HCT116 (cell line): ENCODE measurements at regions not wholly inside any gene's neighbourhood (a gene's known extent, or its start where the extent isn't known, plus 50 kb on each side); places are given as distances from the start of the nearest gene placed in this dataset.

Source experiments
- ATAC-seq: fragments of 200-7000 bp; cut with Tn5 transposase; 2 replicates; pipeline ENCODE4 v1.9.1; 2020; ENCODE audit warnings: mild to moderate bottlenecking, moderate library complexity
- BruUV-seq: library from RNA; stranded (reverse); fragments of 400-500 nt; replicated peaks from 2 replicates; lab custom pipeline; 2021; lab: Mats Ljungman, UMichigan
- CTCF ChIA-PET: fragments of 300-600 bp; sonication (Branson Sonifier 250); formaldehyde crosslinking; loops from one replicate; lab custom pipeline; 2021; ENCODE audit warnings: antibody characterized with exemption; lab: Charles Lee
- POLR2A ChIA-PET: fragments of 300-600, 350-600 bp; sonication (Branson Sonifier 250); formaldehyde crosslinking; loops from one replicate; lab custom pipeline; 2021; ENCODE audit warnings: antibody characterized with exemption; lab: Charles Lee
- RAD21 ChIA-PET, 2 experiments: fragments of 300-600 bp; sonication (Branson Sonifier 250); formaldehyde crosslinking; loops; one replicate each; lab custom pipeline; 2023; ENCODE audit warnings: low total read pairs in 2 of 2; ENCODE audit not compliant: uncharacterized antibody in 2 of 2, unreplicated experiment in 2 of 2, low non-redundant PET in 1 of 2; lab: Charles Lee
- DNase-seq: peaks from one replicate; pipeline ENCODE4 v3.0.0-alpha.2; 2010; ENCODE audit warnings: low read depth, low spot score
- H2AFZ ChIP-seq: fragments of 200-600 bp; shearing (Covaris generic), sonication (generic); 2 replicates; pipeline ENCODE4 v1.6.1; 2017; ENCODE audit warnings: low read depth, mixed run types, mixed read lengths, antibody characterized with exemption, low read length; ENCODE audit not compliant: poor library complexity, severe bottlenecking
- H3K27ac ChIP-seq: 2 replicates; pipeline ENCODE4 v1.5.1; 2012; ENCODE audit warnings: low read depth, low read length
- H3K27me3 ChIP-seq: fragments of 200-600 bp; sonication (generic); 2 replicates; pipeline ENCODE4 v1.6.1; 2016; ENCODE audit warnings: mixed run types, low read length, mixed read lengths; ENCODE audit not compliant: insufficient read depth
- H3K36me3 ChIP-seq, 2 experiments: fragments of 200-500 bp in 1 of 2; fragments of 200-600 bp in 1 of 2; sonication (Bioruptor generic) in 1 of 2; sonication (generic) in 1 of 2; 2 replicates each; pipeline versions ENCODE4 v1.5.1 to v1.6.1; 2014 to 2016; ENCODE audit warnings: low read length in 2 of 2, inconsistent platforms in 1 of 2, mixed read lengths in 1 of 2, mixed run types in 1 of 2; ENCODE audit not compliant: insufficient read depth in 2 of 2, control insufficient read depth in 1 of 2
- H3K4me1 ChIP-seq, 2 experiments: fragments of 200-600 bp in 1 of 2; sonication (generic) in 1 of 2; 2 replicates each; pipeline versions ENCODE4 v1.5.1 to v1.6.1; 2012 to 2017; ENCODE audit warnings: low read length in 2 of 2, inconsistent platforms in 1 of 2, mild to moderate bottlenecking in 1 of 2, mixed read lengths in 1 of 2, mixed run types in 1 of 2, moderate library complexity in 1 of 2; ENCODE audit not compliant: insufficient read depth in 2 of 2, control insufficient read depth in 1 of 2
- H3K4me2 ChIP-seq: fragments of 200-600 bp; sonication (generic); 2 replicates; pipeline ENCODE4 v1.6.1; 2017; ENCODE audit warnings: mixed run types, low read length, mixed read lengths
- H3K4me3 ChIP-seq, 2 experiments: fragments of 200-600 bp in 1 of 2; sonication (generic) in 1 of 2; replicated peaks in 1 of 2; 2 replicates each; pipeline ENCODE4 v1.5.1; 2011 to 2016; ENCODE audit warnings: low read length in 2 of 2, control low read depth in 1 of 2, low read depth in 1 of 2, mild to moderate bottlenecking in 1 of 2, mixed read lengths in 1 of 2, mixed run types in 1 of 2
- H3K79me2 ChIP-seq: fragments of 200-600 bp; sonication (generic); 2 replicates; pipeline ENCODE4 v1.6.1; 2017; ENCODE audit warnings: mild to moderate bottlenecking, mixed run types, low read length, moderate library complexity, mixed read lengths; ENCODE audit not compliant: insufficient read depth
- H3K9ac ChIP-seq: fragments of 200-600 bp; sonication (generic); 2 replicates; pipeline ENCODE4 v1.6.1; 2016; ENCODE audit warnings: low read length, mixed read lengths
- H3K9me2 ChIP-seq: fragments of 200-600 bp; sonication (generic), shearing (Covaris generic); 2 replicates; pipeline ENCODE4 v1.6.1; 2017; ENCODE audit warnings: mixed run types, mild to moderate bottlenecking, moderate library complexity; ENCODE audit not compliant: insufficient read depth
- H3K9me3 ChIP-seq, 2 experiments: fragments of 200-500 bp in 1 of 2; fragments of 200-600 bp in 1 of 2; sonication (Bioruptor generic) in 1 of 2; sonication (generic) in 1 of 2; 2 replicates each; pipeline ENCODE4 v1.6.1; 2014 to 2017; ENCODE audit warnings: low read length in 2 of 2, mixed read lengths in 2 of 2, inconsistent platforms in 1 of 2, low read depth in 1 of 2, mild to moderate bottlenecking in 1 of 2, mixed run types in 1 of 2, moderate library complexity in 1 of 2; ENCODE audit not compliant: control insufficient read depth in 1 of 2, insufficient read depth in 1 of 2
- H4K20me1 ChIP-seq: fragments of 200-600 bp; sonication (generic), shearing (Covaris generic); 2 replicates; pipeline ENCODE4 v1.6.1; 2017; ENCODE audit warnings: mixed run types, mild to moderate bottlenecking, moderate library complexity; ENCODE audit not compliant: insufficient read depth
- CBX3 ChIP-seq: IDR thresholded peaks from 2 replicates; pipeline ENCODE4 v1.6.1; 2012; ENCODE audit warnings: low read depth
- CEBPB ChIP-seq: IDR thresholded peaks from 2 replicates; pipeline ENCODE4 v1.6.1; 2012; ENCODE audit warnings: low read depth
- EGR1 ChIP-seq: IDR thresholded peaks from 2 replicates; pipeline ENCODE4 v1.6.1; 2012; ENCODE audit warnings: low read depth
- EZH2 ChIP-seq: fragments of 200-600 bp; sonication (generic); IDR thresholded peaks from 2 replicates; pipeline ENCODE4 v1.6.1; 2017; ENCODE audit warnings: antibody characterized with exemption, mixed run types
- FOSL1 ChIP-seq: IDR thresholded peaks from 2 replicates; pipeline ENCODE4 v1.6.1; 2012; ENCODE audit warnings: low read depth
- JUND ChIP-seq: IDR thresholded peaks from 2 replicates; pipeline ENCODE4 v1.6.1; 2012
- MAX ChIP-seq: IDR thresholded peaks from 2 replicates; pipeline ENCODE4 v1.6.1; 2012
- RAD21 ChIP-seq: IDR thresholded peaks from 2 replicates; pipeline ENCODE4 v1.6.1; 2012; ENCODE audit warnings: low read depth, mild to moderate bottlenecking
- YY1 ChIP-seq: IDR thresholded peaks from 2 replicates; pipeline ENCODE4 v1.6.1; 2011; ENCODE audit warnings: low read length, low read depth, moderate library complexity, mild to moderate bottlenecking; ENCODE audit not compliant: insufficient replicate concordance; ENCODE audit errors: extremely low read depth
- ZBTB33 ChIP-seq: IDR thresholded peaks from 2 replicates; pipeline ENCODE4 v1.6.1; 2011; ENCODE audit warnings: mild to moderate bottlenecking, low read length, moderate library complexity; ENCODE audit not compliant: insufficient replicate concordance; ENCODE audit errors: extremely low read depth
- ZFX ChIP-seq: fragments of 450-650 bp; IDR thresholded peaks from 2 replicates; pipeline ENCODE4 v1.6.1; 2017
- ZNF274 ChIP-seq: fragments of 200-500 bp; sonication (Bioruptor generic); IDR thresholded peaks from 2 replicates; pipeline ENCODE4 v1.6.1; 2014; ENCODE audit warnings: mild to moderate bottlenecking, low read depth, low read length, inconsistent platforms
- intact Hi-C: fragments of 100-400 bp; cut with micrococcal nuclease; formaldehyde crosslinking; loops from 2 replicates; pipeline ENCODE4 v1.10.0; 2022

- BruUV-seq = no TSS peak
- H2AFZ ChIP-seq = no peak overlapping the region
Measured at GRCh38 chr20:4067600-4068261, 52.4 kb upstream of the RNF24 start.

GRCh38 chr20:4066551-4066950 lies 51.2 kb upstream of the RNF24 start:
- Histone ChIP-seq H3K9me2 (no peaks in the 10 kb centered on the region), H4K20me1 (no peaks in the 10 kb centered on the region), H3K36me3 (no peaks in the 10 kb centered on the region), H3K9me3 (no peaks in the 10 kb centered on the region; a peak in 1 of 4 replicates), H2AFZ (no peak overlapping the region), H3K9ac (no peak overlapping the region), H3K79me2 (no peaks in the 10 kb centered on the region), H3K4me2 (no peak overlapping the region), H3K4me1 (peaks cover 7 to 28% of the 10 kb centered on the region in 2 experiments; a peak in 3 of 4 replicates), H3K4me3 (no peak overlapping the region), H3K27me3 (no peaks in the 10 kb centered on the region), H3K27ac (no peak overlapping the region)
- ATAC-seq (no peak), DNase-seq (no peak)
- intact Hi-C loops = no loop called here
- TF ChIP-seq MAX (no peak), ZBTB33 (no peak), RAD21 (no peak), CEBPB (no peak), JUND (no peak), EGR1 (no peak), ZNF274 (no peak), YY1 (no peak), EZH2 (no peak), ZFX (no peak)
- CTCF ChIA-PET = no interaction called here
- no TSS peak for BruUV-seq
- POLR2A ChIA-PET = no interaction called here
- RAD21 ChIA-PET = no interaction called here

More at GRCh38 chr20:4067600-4068261, 52.4 kb upstream of the RNF24 start:
- Histone ChIP-seq H3K9me3 (no peaks in the 10 kb centered on the region; a peak in 1 of 4 replicates), H3K4me3 (no peak overlapping the region), H3K27me3 (no peaks in the 10 kb centered on the region), H3K79me2 (no peaks in the 10 kb centered on the region), H3K9me2 (no peaks in the 10 kb centered on the region), H3K27ac (no peak overlapping the region), H3K9ac (no peak overlapping the region), H3K4me2 (peak overlapping the region; percentile 38; the same call in 1 of the 2 replicates), H3K36me3 (no peaks in the 10 kb centered on the region), H4K20me1 (no peaks in the 10 kb centered on the region), H3K4me1 (peaks cover 7 to 28% of the 10 kb centered on the region in 2 experiments; a peak in 3 of 4 replicates)
- ChIA-PET POLR2A (no interaction called here), CTCF (no interaction called here), RAD21 (no interaction called here)
- intact Hi-C loops = no loop called here
- DNase-seq (no peak), ATAC-seq (no peak)
- TF ChIP-seq CBX3 (0 out of 2 replicates have a peak, but pooled peaks have one; percentile 20), ZFX (no peak), JUND (peak; percentile 61), FOSL1 (peak; percentile 65; the same call in 1 of the 2 replicates)
